ENCODE measurements at regions not wholly inside any gene's neighbourhood (a gene's known extent, or its start where the extent isn't known, plus 50 kb on each side); places are given as distances from the start of the nearest gene placed in this dataset.

GRCh38 chr6:104229057-104229456 lies 630.7 kb downstream of the HACE1 start:
- TF ChIP-seq, protein P1, sequence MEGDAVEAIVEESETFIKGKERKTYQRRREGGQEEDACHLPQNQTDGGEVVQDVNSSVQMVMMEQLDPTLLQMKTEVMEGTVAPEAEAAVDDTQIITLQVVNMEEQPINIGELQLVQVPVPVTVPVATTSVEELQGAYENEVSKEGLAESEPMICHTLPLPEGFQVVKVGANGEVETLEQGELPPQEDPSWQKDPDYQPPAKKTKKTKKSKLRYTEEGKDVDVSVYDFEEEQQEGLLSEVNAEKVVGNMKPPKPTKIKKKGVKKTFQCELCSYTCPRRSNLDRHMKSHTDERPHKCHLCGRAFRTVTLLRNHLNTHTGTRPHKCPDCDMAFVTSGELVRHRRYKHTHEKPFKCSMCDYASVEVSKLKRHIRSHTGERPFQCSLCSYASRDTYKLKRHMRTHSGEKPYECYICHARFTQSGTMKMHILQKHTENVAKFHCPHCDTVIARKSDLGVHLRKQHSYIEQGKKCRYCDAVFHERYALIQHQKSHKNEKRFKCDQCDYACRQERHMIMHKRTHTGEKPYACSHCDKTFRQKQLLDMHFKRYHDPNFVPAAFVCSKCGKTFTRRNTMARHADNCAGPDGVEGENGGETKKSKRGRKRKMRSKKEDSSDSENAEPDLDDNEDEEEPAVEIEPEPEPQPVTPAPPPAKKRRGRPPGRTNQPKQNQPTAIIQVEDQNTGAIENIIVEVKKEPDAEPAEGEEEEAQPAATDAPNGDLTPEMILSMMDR (IDR thresholded peaks at IDR 0.05) = no peak
- no peak for TF ChIP-seq ZFX (IDR thresholded peaks at IDR 0.05; ENCODE audit: borderline replicate concordance)

Data from 22Rv1 (cell line).